ENCODE measurements at regions not wholly inside any gene's neighbourhood (a gene's known extent, or its start where the extent isn't known, plus 50 kb on each side); places are given as distances from the start of the nearest gene placed in this dataset.
"Not testable (repeated sequence)": the region's sequence is repeated elsewhere in the genome, so short reads cannot be mapped to it uniquely, and the experiment has no call there.

GRCh38 chr18:27579364-27579763 is 394.3 kb upstream of the CHST9 start:
- no peak for DNase-seq (ENCODE audit: low spot score)

DNA sequence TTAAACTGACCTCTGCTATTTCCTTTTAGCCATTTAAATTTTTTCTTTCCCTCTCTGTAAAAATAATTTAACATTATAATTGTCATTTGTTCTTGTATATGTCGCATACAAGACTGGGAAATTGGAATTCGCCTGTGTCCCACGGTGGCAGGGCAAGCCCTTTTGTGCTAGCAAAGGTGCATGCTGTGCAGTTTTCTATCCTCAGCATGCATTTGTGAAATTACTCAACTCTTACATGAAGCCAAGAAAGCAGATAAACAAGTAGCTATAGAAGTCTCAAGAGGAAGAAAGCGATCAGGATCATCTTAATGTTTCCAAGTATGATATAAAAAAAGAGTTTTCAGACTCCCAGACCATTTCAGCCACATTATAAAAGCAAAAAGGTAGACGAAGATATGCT is 392.6 kb upstream of the CHST9 start:
- DNase-seq (ENCODE audit: low spot score), result no peak

GRCh38 chr18:27577265-27577664 is 392.2 kb upstream of the CHST9 start:
- DNase-seq (ENCODE audit: low spot score), result no peak

DNA sequence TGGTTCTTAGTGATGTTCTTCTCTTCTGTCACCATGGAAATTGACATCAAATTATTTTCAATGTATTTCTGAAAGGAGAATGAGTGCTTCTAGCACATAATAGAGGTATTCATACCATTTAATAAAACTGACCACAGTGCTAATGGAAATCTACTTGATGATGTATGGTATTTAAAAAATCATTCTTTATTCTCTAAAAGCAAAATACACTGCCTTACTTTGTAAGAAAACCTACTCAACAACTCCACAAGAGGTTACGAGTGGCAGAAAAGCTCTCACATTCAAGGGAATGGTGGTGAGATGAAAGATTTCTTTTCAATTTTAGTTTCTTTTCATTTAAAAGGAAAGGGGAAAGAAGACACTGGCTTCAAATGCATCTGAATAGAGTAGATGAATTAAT is 382.3 kb upstream of the CHST9 start:
- DNase-seq (ENCODE audit: low spot score), result no peak

- DNase-seq (ENCODE audit: low spot score), result no peak
These were observed 379.0 kb upstream of the CHST9 start for GRCh38 chr18:27564066-27564465.

GRCh38 chr18:27558388-27559155 is 373.5 kb upstream of the CHST9 start:
- DNase-seq (ENCODE audit: low spot score), result no peak

GRCh38 chr18:27556741-27557140 is 371.6 kb upstream of the CHST9 start:
- DNase-seq (ENCODE audit: low spot score), result no peak

GRCh38 chr18:27549335-27550039 is 364.4 kb upstream of the CHST9 start:
- DNase-seq (ENCODE audit: low spot score), result no peak

GRCh38 chr18:27546991-27547390 is 361.9 kb upstream of the CHST9 start:
- no peak for DNase-seq (ENCODE audit: low spot score)

DNA sequence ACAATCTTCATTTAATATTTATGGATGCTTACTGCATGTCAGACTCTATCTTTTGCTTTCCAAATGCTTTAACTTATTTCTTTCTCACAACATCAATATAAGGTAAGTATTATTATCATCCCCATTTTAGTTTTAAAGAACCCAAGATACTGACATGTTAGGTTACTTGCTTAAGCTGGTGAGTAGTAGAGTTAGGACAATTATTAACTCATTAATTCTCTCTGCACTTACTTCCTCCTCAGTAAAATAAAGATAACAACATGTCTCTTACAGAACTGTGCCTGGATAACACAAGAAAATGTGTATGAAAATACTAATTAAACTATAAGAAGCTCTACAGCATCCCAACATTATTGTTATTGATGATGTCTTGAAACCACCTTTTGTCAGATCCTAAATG is 359.1 kb upstream of the CHST9 start:
- no peak for DNase-seq (ENCODE audit: low spot score)

- DNase-seq (ENCODE audit: low spot score), result no peak
These were observed 356.2 kb upstream of the CHST9 start for GRCh38 chr18:27541293-27541692.

DNA sequence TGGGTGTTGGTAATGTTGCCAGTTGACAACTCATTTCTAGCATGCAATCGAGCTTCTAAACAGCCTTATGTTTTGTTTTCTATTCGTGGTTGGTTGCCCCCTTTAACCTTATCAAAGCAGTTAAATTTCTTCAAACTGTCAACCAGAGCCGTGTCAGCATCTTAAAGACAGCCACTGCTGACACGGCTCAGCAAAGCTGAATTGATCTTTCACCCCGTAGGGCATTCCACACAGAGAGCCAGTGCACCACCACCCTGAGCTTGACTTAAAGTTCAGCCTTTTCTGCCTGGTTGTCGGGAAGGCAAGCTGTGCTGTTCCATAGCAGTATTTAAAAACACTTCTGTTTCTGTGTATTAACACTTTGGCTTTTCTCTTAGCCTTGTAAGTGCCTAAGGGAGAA is 355.0 kb upstream of the CHST9 start:
- DNase-seq (ENCODE audit: low spot score), result no peak

DNA sequence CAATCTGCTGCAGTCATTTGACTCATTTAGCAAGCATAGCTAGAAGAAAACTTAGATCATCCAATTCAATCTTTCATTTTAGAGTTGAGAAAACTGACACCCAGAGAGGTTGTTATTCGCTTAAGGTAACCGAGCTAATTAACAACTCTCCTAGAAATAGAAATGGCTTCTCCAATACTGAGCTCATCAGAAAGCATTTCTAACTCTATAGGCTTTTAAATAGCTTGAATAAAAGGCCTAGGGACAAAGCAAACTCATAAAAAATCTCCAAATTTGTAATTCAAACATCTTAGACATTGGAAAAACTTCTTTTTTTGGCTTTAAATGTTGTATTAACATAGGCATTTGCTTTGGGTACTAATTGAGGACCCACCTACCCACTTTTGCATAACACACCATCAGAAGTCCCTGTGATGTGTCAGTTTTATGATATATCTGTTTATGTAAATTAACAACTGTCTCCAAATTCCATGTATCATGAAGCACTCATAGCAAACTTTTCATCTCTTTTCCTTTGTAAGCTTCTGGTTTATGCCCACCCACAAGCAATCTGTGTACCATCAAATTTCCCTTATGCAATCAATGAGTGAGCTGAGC is 343.9 kb upstream of the CHST9 start:
- no peak for DNase-seq (ENCODE audit: low spot score)

- DNase-seq (ENCODE audit: low spot score), result no peak
These were observed 342.7 kb upstream of the CHST9 start for GRCh38 chr18:27527856-27528255.

GRCh38 chr18:27520401-27520800 is 335.3 kb upstream of the CHST9 start:
- no peak for DNase-seq (ENCODE audit: low spot score)

GRCh38 chr18:27510036-27510633 is 325.0 kb upstream of the CHST9 start:
- DNase-seq (ENCODE audit: low spot score), result not testable (repeated sequence)

DNA sequence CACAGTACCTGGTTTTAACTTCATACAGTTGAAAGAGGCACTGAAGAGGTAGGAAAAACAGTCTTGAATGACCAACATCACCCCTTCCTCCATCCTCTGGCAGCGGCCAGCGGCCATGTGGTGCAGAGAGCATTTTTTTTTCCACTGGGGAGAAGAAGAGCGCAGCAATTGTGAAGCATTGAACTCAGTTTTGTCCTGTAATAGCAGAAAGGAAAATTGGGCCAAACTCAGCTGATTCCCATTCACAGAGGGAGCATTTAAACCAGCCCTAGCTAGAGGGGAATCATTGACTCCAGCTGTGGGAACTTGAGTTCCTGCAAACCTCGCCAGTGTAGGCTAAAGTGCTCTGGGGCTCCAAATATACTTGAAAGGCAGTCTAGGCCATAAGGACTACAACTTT is 316.6 kb upstream of the CHST9 start:
- DNase-seq (ENCODE audit: low spot score), result no peak

DNA sequence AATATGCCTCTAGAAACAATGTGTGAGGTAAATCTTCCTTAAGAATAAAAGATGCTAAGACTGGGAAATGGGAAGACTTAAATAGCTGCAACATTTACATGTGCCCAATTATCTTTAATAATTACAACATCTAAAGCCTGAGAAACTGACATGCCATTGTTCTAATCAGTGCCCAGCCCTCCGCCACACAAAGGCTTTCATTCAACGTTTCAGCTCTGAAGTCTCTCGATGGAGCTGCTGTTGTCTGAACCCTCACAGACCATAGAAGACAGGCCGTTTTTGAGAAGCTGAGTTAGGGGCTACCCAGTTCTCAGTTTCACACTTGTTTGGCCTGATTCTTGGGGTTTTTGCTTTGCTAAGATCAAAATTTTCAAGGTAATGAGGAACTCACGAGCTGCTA is 315.4 kb upstream of the CHST9 start:
- DNase-seq (ENCODE audit: low spot score), result no peak

DNA sequence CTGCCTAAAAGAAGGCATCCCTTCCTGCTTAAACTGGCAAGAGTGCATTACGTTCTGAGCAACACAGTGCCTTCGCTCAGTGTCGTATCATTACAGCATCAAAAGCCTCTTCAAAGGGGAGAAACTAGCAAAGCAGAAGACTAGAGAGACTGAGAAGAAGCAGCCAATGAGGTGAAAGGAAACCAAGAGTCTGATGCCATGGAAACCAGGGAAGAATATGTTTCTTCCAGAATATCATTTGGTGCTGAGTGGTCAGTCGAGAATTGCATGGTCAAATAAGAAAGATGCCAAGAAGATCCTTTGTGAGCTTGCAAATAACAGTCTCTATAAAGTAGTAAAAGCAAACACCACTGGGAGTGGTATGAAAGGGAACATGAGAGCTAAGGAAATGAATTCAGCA is 312.1 kb upstream of the CHST9 start:
- no peak for DNase-seq (ENCODE audit: low spot score)

GRCh38 chr18:27493182-27493581 is 308.1 kb upstream of the CHST9 start:
- DNase-seq (ENCODE audit: low spot score), result no peak

GRCh38 chr18:27491772-27492171 is 306.7 kb upstream of the CHST9 start:
- DNase-seq (ENCODE audit: low spot score), result no peak

GRCh38 chr18:27483276-27483675 is 298.2 kb upstream of the CHST9 start:
- DNase-seq (ENCODE audit: low spot score), result no peak

DNA sequence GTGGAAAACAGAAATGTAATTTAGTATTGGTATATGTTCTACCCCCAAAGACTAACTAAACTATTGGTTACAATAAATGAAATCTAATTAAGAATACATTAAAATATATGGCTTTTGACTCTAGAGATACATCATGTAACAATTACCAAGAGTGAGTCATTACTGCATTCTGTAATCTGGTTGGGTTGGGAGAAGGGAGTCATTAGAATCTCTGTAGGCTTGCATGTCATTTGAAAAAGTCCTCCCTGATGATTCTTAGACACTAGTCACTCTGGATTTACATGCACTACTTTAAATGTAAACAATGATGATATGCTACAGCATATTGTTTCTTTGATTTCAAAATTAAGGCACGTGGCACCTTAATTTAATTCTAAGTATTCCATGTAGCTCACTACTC is 293.4 kb upstream of the CHST9 start:
- DNase-seq (ENCODE audit: low spot score), result no peak
